Lower leg skin (tissue), 4 donors: ENCODE measurements at regions not wholly inside any gene's neighbourhood (a gene's known extent, or its start where the extent isn't known, plus 50 kb on each side); places are given as distances from the start of the nearest gene placed in this dataset.

Source experiments
- DNase-seq, 2 donors: peaks; one replicate each; pipeline ENCODE4 v3.0.0-alpha.2; 2019; ENCODE audit warnings: low spot score in 2 of 2
- H3K4me3 ChIP-seq: fragments of 200-600 bp; sonication (generic); 2 replicates; pipeline ENCODE4 v1.5.1; 2017; ENCODE audit warnings: mild to moderate bottlenecking, low read depth; ENCODE audit not compliant: poor library complexity, severe bottlenecking
- CTCF ChIP-seq, 3 donors: fragments of 450-650 bp; IDR thresholded peaks; one replicate each; pipeline ENCODE4 v1.5.1; 2016; ENCODE audit warnings: antibody characterized with exemption in 3 of 3, mild to moderate bottlenecking in 3 of 3, moderate library complexity in 2 of 3
- POLR2A ChIP-seq, 2 donors: fragments of 450-650 bp; IDR thresholded peaks; one replicate each; pipeline ENCODE4 v1.6.1; 2016 to 2017; ENCODE audit warnings: antibody characterized with exemption in 2 of 2, mild to moderate bottlenecking in 1 of 2, moderate library complexity in 1 of 2
- WGBS, 2 donors: methylation state at CpG; one replicate each; pipeline ENCODE4 v1.1.5; 2018; 5-methylcytosine and 5-hydroxymethylcytosine counted together
- intact Hi-C: fragments of 100-400 bp; cut with DNase I; formaldehyde crosslinking; loops from one replicate; pipeline ENCODE4 v1.15.0; 2023; ENCODE audit warnings: low total_unique reads

- intact Hi-C loops, result no loop called here
- no peak for TF ChIP-seq CTCF (IDR thresholded peaks at IDR 0.05)
- TF ChIP-seq POLR2A (IDR thresholded peaks at IDR 0.05), result no peak
- no peak for DNase-seq
- H3K4me3 ChIP-seq, result no peak overlapping the region
- WGBS, 2 donors, result 81 to 87% methylated on average over 8 of the region's 8 CpGs
Observed at GRCh38 chr2:162915858-162916257, 77.3 kb upstream of the KCNH7 start.

GRCh38 chr2:162914161-162914560 lies 75.6 kb upstream of the KCNH7 start:
- WGBS, 2 donors, result 85 to 89% methylated on average over 2 of the region's 2 CpGs
- no peak overlapping the region for H3K4me3 ChIP-seq
- TF ChIP-seq CTCF (IDR thresholded peaks at IDR 0.05), result no peak
- no peak for TF ChIP-seq POLR2A (IDR thresholded peaks at IDR 0.05)
- DNase-seq, result no peak
- intact Hi-C loops, result no loop called here

DNA sequence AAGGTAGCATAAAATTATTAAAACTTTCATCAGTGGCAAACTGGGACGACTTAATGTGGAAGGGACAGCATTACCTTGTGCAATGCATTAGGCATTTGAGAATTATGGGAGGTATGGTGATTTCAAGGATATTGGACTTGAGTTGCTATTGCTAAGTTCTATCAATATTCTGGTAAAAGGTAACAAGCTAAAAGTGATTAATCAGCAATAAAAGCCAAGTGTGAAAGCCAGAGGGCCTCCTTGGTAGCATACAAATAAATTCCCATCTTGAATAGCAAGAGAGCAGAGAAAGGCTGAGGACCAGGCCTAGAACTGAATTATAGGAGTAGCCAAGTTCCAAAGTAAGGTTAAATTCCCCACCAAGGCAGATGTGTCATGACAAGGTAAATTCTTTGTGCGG lies 74.2 kb upstream of the KCNH7 start:
- DNase-seq, result no peak
- WGBS, 2 donors, result 84 to 90% methylated on average over 2 of the region's 2 CpGs
- TF ChIP-seq POLR2A (IDR thresholded peaks at IDR 0.05) (no peak), CTCF (IDR thresholded peaks at IDR 0.05) (no peak)
- no peak overlapping the region for H3K4me3 ChIP-seq
- intact Hi-C loops, result no loop called here

GRCh38 chr2:162908567-162908966 lies 70.0 kb upstream of the KCNH7 start:
- 42 to 44% methylated on average over 2 of the region's 2 CpGs for WGBS, 2 donors
- H3K4me3 ChIP-seq, result no peak overlapping the region
- intact Hi-C loops, result no loop called here
- TF ChIP-seq CTCF (IDR thresholded peaks at IDR 0.05) (no peak), POLR2A (IDR thresholded peaks at IDR 0.05) (no peak)
- DNase-seq, result no peak

GRCh38 chr2:162890690-162891311 lies 52.2 kb upstream of the KCNH7 start:
- no peak for TF ChIP-seq POLR2A (IDR thresholded peaks at IDR 0.05)
- TF ChIP-seq CTCF (IDR thresholded peaks at IDR 0.05), result no peak
- 24 to 41% methylated on average over 4 of the region's 4 CpGs for WGBS, 2 donors
- no peak for DNase-seq
- intact Hi-C loops, result no loop called here
- no peak overlapping the region for H3K4me3 ChIP-seq

GRCh38 chr2:162888652-162889051 lies 50.1 kb upstream of the KCNH7 start:
- no peak overlapping the region for H3K4me3 ChIP-seq
- WGBS, 2 donors, result 70 to 80% methylated on average over 3 of the region's 3 CpGs
- intact Hi-C loops, result no loop called here
- TF ChIP-seq POLR2A (IDR thresholded peaks at IDR 0.05), result no peak
- TF ChIP-seq CTCF (IDR thresholded peaks at IDR 0.05), result no peak
- DNase-seq, result no peak
